ENCODE measurements at regions not wholly inside any gene's neighbourhood (a gene's known extent, or its start where the extent isn't known, plus 50 kb on each side); places are given as distances from the start of the nearest gene placed in this dataset.

GRCh38 chr12:63079791-63080502 lies 71.1 kb downstream of the AVPR1A start:
- TF ChIP-seq CTCF (IDR thresholded peaks at IDR 0.05) (no peak), POLR2A (IDR thresholded peaks at IDR 0.05) (no peak)

Measured in adrenal gland (tissue), 5 donors.